ENCODE measurements at regions not wholly inside any gene's neighbourhood (a gene's known extent, or its start where the extent isn't known, plus 50 kb on each side); places are given as distances from the start of the nearest gene placed in this dataset.

DNA sequence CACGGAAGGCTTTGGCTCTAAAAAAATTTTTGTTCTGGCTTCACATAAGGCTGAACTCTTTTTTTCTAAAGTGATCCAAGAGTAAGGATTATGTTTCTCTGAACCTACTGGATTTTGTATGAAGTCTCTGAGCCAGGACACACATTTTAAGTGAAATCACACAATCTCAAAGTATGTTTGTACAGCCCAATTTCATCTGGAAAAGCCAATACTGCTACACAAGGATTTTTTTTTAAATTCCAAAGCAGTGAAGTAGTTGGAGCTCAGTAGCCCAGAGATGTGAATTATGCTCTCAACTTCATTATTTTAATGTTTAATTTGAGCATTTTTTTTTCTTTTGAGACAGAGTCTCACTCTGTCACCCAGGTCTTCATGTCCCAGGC is 243.9 kb downstream of the FAM43A start:
- no peaks in the 10 kb centered on the region for H3K27me3 ChIP-seq
- no peaks in the 10 kb centered on the region for H3K9me3 ChIP-seq
- no peak for ATAC-seq
- intact Hi-C loops (cut with DNase I), result no loop called here
- no peak overlapping the region for H3K4me3 ChIP-seq
- no peaks in the 10 kb centered on the region for H3K36me3 ChIP-seq
- peaks cover 38% of the 10 kb centered on the region for H3K4me1 ChIP-seq
- TF ChIP-seq, protein P1, sequence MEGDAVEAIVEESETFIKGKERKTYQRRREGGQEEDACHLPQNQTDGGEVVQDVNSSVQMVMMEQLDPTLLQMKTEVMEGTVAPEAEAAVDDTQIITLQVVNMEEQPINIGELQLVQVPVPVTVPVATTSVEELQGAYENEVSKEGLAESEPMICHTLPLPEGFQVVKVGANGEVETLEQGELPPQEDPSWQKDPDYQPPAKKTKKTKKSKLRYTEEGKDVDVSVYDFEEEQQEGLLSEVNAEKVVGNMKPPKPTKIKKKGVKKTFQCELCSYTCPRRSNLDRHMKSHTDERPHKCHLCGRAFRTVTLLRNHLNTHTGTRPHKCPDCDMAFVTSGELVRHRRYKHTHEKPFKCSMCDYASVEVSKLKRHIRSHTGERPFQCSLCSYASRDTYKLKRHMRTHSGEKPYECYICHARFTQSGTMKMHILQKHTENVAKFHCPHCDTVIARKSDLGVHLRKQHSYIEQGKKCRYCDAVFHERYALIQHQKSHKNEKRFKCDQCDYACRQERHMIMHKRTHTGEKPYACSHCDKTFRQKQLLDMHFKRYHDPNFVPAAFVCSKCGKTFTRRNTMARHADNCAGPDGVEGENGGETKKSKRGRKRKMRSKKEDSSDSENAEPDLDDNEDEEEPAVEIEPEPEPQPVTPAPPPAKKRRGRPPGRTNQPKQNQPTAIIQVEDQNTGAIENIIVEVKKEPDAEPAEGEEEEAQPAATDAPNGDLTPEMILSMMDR (IDR thresholded peaks at IDR 0.05), result no peak
- no peak for DNase-seq
- no peak overlapping the region for H3K27ac ChIP-seq

DNA sequence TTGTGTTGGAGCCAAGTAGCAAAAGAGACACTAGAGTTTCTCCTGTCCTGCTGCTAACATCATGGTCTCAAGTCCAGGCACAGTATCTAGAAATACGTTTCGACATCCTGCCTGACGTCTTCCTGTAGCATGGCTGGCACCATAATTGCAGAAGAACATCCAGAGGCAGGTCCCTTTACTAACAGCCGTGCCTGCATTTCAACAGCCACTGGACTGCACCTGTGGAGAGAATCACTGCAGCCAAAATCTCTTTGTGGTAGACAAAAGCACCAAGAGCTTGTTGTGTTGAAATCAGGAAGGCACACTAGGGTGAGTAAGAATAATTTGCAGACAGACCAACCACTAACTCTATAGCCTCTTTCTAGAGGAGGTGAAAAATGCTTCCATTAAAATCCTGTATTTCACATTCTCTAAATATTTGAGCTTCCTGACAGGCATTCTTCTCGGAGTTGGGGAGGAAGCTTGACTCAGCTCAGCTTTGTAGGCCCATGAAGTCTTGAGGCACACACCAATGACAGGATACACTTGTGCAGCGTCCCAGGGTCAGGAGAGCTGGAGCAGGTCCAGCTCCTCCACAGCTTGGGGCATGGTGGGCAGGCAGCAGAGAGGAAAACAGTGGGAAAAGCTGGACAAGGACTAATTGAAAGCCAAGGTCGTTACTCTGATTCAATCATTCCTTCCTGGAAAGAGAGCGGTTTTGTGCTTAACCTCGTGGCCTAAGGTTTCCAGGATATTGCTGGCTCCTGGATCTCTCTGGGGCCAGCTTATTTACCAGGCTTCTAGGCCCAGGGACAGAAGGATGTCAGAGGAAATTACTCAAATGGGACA is 244.9 kb downstream of the FAM43A start:
- intact Hi-C loops (cut with DNase I), result no loop called here
- peak; percentile 61 for ATAC-seq
- Histone ChIP-seq H3K4me3 (no peak overlapping the region), H3K9me3 (no peaks in the 10 kb centered on the region), H3K36me3 (no peaks in the 10 kb centered on the region), H3K4me1 (peaks cover 38% of the 10 kb centered on the region), H3K27me3 (no peaks in the 10 kb centered on the region), H3K27ac (no peak overlapping the region)
- TF ChIP-seq, protein P1 (IDR thresholded peaks at IDR 0.05), result no peak
- no peak for DNase-seq

DNA sequence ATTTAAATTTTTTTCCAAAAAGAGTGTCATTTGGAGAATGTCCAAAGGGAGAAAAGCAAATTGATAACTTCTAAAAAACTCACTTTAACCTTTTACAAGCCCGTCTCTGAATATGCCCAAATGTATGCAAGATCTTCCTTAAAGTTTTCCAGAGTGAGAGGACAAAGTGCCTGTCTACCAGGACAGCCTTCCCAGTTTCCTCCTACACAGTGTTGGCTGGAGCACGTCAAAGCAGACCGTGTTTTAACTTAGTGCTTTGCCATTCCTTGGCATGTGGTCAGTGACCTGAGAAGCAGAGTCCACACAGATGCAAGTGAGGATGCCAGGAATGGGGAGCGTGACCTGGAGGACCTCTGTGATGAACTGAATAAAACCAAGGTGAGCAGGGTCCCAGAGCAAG is 245.7 kb downstream of the FAM43A start:
- no peak for ATAC-seq
- no peak for DNase-seq
- intact Hi-C loops (cut with DNase I), result no loop called here
- Histone ChIP-seq H3K36me3 (no peaks in the 10 kb centered on the region), H3K4me3 (no peak overlapping the region), H3K4me1 (peaks cover 38% of the 10 kb centered on the region), H3K27ac (no peak overlapping the region), H3K9me3 (no peaks in the 10 kb centered on the region), H3K27me3 (no peaks in the 10 kb centered on the region)
- TF ChIP-seq, protein P1 (IDR thresholded peaks at IDR 0.05), result no peak

DNA sequence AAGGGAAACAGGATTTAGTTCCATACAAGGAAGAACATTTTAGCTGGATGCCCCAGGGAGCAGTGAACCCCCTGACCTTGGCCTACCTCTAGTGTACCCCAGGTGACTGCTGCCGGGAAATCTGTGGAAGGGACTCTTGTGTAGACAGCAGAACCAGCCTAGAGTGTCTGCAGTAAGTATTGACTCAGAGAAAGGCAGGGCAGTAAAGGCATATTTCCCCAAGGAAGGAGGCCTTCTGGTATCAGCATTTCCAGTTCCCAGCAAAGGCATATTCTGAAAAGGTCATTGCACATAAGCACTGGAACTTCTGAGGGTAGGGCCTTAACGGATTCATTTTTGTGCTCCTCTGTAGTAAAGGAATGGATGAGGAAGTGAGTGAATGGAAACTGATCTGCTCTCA is 246.2 kb downstream of the FAM43A start:
- TF ChIP-seq, protein P1 (IDR thresholded peaks at IDR 0.05), result no peak
- ATAC-seq (no peak), DNase-seq (no peak)
- no peak overlapping the region for H3K4me3 ChIP-seq
- no peak overlapping the region for H3K27ac ChIP-seq
- H3K36me3 ChIP-seq, result no peaks in the 10 kb centered on the region
- peaks cover 38% of the 10 kb centered on the region for H3K4me1 ChIP-seq
- H3K27me3 ChIP-seq, result no peaks in the 10 kb centered on the region
- H3K9me3 ChIP-seq, result no peaks in the 10 kb centered on the region
- intact Hi-C loops (cut with DNase I), result no loop called here

DNA sequence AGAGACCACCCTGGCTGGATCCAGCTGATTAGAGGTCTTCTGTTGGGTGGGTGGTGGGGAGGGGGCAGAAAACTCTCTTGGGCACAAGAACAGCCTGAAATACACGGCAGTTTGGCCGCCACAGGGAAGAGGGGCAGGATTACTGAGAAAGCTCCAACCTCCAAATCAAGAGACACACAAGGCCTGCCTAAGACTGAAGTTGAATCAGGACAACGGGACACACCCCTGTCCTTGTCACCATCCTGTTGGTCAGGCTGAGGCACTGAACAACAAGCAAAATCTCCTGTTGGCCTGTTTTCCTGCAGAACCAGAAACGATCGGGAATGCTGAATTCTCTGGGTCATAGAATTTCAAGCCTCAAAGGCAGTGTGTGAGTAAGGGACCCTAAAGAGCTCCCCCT is 247.8 kb downstream of the FAM43A start:
- DNase-seq (no peak), ATAC-seq (no peak)
- no peaks in the 10 kb centered on the region for H3K27me3 ChIP-seq
- intact Hi-C loops (cut with DNase I), result no loop called here
- no peaks in the 10 kb centered on the region for H3K36me3 ChIP-seq
- TF ChIP-seq, protein P1 (IDR thresholded peaks at IDR 0.05), result no peak
- no peak overlapping the region for H3K4me3 ChIP-seq
- no peak overlapping the region for H3K27ac ChIP-seq
- peaks cover 31% of the 10 kb centered on the region for H3K4me1 ChIP-seq
- no peaks in the 10 kb centered on the region for H3K9me3 ChIP-seq
